Cardiac septum (tissue), 1 donor: ENCODE measurements at regions not wholly inside any gene's neighbourhood (a gene's known extent, or its start where the extent isn't known, plus 50 kb on each side); places are given as distances from the start of the nearest gene placed in this dataset.

Experiments used
- DNase-seq: peaks from one replicate; pipeline ENCODE4 v3.0.0-alpha.2; 2020; ENCODE audit warnings: low spot score
- intact Hi-C: fragments of 100-400 bp; cut with DNase I; formaldehyde crosslinking; loops from one replicate; pipeline ENCODE4 v1.14.0; 2022
- donor health status: DM: no; HTN: no; CAD: no.

DNA sequence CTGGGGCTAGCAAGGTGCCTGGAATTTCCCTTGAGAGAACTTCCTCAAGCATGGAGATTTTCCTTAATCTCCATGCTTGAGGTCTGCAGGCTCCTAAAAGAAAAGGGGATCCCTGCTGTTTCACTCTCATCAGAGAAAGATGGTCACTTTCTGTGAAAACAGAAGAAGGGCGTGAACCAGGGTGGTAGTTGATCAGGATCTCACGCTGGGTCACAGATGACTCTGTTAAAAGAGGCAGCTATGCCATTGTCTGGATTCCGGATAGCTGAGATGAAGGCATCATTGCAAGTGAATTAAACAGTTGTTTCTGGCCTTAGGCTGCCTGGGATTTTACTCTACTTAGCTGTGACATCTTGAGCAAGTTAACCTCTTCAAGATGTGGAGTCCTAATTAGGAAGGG lies 525.9 kb downstream of the TYW1 start:
- no peak for DNase-seq
- intact Hi-C loops: no loop called here

DNA sequence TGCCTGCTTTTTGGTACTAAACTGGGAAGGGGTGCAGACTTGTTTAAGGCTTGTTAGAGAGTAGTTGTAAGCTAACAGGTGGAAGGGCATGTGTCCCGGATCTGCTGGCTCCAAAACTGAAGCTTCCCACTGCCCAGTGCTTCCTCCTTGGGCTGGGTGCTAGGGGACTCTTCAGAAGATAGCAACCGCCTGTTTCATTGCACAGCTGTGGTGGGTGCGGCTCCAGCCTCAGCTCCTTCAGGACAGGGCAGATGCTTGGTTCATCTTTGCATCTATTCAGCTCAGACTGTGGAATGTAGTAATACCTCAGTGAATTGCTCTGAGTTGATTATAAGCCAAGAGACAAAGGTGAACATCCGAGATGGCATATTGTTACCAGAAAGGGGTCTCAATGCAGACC lies 527.1 kb downstream of the TYW1 start:
- intact Hi-C loops: no loop called here
- no peak for DNase-seq

DNA sequence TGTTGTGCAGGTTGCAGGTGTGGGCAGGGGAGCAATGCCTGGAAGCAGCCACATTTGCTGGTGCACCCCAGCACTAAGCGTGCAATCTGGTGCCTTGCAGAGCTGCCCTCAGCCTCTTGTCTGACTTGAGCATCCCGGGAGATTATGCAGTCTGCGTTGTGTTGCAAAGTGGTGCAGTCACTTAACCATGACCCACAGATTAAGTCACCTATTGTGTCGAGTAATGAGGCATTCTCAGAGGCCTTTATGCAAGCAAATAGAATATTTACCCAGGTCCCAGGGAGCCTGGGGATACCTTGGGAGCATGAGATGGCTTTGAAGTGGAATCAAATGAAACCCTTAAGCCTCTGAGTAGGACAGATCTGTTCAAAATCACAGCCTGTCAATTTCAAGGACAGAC lies 529.0 kb downstream of the TYW1 start:
- intact Hi-C loops: no loop called here
- DNase-seq: no peak

GRCh38 chr7:67535241-67535989 lies 538.8 kb downstream of the TYW1 start:
- intact Hi-C loops: no loop called here
- DNase-seq: no peak

- intact Hi-C loops: no loop called here
- DNase-seq: no peak
Observed at GRCh38 chr7:67542916-67543315, 546.3 kb downstream of the TYW1 start.

DNA sequence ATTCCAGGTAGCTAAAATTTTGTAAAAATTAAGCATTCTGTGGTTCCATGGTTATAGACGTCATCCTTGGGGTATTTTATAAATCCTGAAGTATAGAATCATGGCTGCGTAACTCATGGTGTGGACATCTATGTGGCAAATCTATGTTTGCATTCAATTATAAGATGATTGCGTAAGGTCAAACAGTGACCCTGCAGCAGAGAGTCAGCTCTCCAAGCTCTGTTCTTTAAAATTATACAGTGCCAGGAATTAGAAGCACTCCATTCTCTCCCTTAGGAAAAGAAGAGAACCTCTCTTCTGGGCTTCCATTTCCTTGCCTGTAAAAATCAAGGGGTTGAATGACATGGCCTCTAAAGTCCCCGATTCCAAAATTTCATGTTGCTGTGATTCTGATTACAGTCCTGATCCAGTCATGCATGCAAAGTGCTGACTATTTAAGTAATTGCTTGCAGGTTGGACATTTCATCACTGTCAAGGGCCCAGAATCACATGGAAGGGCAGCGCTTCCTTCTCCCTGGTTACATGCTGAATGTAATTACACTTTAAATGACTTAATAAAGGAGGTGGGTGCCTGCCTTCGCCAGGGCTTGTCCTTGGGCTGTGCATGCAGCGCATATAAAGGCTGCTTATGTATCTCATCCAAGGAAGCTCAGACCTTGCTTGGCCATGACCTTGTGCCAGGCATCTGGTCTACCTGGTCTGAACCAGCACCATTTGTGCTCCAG lies 550.7 kb downstream of the TYW1 start:
- intact Hi-C loops: no loop called here

DNA sequence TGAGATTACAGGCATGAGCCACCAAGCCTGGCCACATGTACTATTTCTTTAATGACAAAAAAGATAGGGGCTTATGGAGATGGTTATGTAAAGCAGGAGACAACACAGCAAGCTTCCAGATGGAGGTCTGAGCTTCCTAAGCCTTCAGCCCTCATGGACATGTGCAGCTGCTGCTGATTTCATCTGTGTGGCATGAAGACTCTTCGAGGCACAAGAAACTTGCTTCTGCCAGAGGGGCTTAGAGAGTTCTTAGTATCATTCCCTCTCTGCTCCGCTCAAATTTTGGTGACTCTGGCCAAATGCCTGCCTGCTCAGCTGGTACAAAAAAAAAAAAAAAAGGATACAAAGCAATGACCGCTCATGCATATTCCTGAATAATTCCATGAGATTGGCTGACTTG lies 552.5 kb downstream of the TYW1 start:
- DNase-seq: no peak
- intact Hi-C loops: no loop called here

More for the DNA sequence above, 550.7 kb downstream of the TYW1 start:
- DNase-seq: no peak

DNA sequence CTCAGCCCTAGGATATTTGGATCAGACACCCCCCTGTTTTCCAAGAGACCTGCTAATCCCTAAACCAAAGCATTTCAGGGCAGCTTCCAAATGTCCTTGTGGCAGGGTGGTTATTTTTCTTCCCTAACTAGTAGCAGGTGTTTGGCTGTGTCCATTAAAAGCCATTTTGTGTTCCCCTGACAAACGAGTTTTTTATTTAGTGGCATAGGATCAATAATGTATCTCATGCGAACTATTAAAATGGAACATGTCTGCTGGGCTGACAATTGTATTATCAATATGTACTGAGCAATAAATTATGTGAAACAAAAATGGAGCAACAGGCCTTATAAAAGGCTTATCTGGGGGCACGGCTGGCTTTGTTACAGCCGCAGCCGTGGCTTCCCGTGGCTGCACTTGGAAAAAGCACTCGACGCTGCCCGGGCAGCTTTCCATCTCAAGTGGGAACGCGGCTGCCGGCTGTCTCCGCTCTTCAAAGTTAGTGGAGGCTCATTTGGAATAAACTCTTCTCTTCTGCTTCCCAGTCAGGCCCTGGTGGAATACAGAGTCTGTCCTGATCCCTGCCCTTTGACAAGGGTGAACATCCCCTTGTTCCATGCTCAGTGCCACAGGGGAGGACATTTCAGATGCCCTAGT lies 554.3 kb downstream of the TYW1 start:
- no peak for DNase-seq
- intact Hi-C loops: no loop called here

DNA sequence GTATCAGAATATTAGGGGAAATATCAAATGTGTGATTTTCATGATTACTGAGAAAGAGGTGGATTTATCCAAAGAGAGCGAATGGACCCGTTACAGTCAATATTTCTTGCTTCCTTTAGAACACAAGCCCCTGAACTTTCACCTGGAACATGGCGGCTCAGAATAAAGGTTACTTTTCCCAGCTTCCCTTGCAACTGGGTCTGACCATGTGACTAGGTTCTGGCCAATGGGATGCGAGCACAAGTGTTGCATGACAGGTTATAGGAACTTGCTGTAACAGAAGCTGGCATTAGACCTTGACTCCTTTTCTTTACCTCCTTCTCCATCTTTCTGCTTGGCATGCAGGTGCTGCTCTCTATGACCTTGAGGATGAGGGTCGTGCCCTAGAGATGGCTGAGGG lies 556.1 kb downstream of the TYW1 start:
- no peak for DNase-seq
- intact Hi-C loops: no loop called here

DNA sequence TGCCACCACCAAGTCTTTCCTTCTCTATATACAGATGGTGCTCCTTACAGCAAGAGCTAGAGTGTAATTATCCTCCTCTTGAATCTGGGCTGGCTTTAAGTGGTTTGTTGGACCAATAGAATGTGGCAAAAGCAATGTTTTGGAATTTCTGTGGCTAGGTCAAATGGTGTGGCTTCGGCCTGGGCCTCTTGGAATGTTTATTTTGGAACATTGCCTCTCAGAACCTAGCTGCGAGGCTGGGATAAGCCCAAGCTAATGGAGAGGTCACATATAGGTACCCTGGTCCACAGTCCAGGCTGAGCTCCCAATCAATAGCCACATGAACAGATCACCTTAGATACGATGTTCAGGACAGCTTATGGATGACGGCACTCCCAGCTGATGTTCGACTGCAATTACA lies 556.7 kb downstream of the TYW1 start:
- intact Hi-C loops: no loop called here
- DNase-seq: no peak

DNA sequence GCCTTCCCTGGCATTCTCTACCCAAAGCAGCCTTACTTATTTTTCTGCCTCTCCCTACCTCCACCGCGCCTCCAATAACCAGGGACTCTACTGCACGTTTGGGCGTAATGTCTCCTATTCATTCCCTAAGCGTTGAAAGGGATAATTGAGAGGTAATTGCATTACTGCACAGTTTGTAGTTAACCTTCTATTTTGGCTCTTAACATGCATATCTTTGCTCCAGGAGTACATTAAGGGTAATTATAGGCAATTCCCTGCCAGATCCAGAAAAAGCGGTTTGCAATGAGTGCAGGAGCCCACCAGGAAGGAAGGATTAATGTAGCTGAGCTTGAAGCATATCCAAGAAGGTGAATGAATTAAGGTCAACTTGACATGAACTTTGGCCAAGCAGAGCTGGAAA lies 558.4 kb downstream of the TYW1 start:
- intact Hi-C loops: no loop called here

DNA sequence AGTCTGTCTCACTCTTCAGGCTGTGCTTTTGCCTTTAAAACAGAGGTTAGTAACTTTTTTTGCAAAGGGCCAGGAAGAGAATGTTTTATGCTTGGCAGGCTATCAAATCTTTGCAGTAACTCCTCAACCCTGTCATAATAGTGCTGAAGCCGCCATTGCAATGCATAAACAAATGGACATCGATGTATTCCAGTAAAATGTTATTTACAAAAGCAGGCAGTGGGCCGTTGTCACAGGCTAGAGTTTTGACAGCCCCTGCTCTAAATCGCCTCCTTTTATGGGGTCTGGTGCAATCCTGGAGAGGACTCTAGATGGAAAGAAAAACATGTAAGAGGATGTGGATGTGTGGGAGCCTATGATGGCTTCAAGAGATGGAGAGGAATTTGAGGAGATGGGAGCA lies 568.3 kb downstream of the TYW1 start:
- DNase-seq: no peak
- intact Hi-C loops: no loop called here

More for the DNA sequence above, 558.4 kb downstream of the TYW1 start:
- no peak for DNase-seq

GRCh38 chr7:67566101-67566500 lies 569.5 kb downstream of the TYW1 start:
- intact Hi-C loops: no loop called here
- no peak for DNase-seq

- intact Hi-C loops: no loop called here
- no peak for DNase-seq
Observed at GRCh38 chr7:67571026-67571545, 574.5 kb downstream of the TYW1 start.

DNA sequence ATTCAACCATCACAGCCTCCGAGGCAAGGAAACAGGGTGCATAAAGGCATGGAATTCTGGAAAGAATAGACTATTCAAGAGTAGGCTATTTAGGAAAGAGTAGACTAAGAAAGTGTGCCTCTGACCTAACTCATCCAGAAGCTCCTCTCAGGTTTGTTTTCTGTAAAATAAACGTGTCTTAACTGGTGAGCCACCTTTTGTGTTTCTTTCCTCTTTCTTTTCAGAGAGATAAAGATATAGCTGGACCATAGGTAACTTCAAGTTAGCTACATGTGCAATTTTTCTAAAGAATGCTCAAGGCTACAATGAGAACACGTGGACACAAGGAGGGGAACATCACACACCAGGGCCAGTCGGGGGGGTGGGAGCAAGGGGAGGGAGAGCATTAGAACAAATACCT lies 577.0 kb downstream of the TYW1 start:
- DNase-seq: no peak
- intact Hi-C loops: no loop called here

DNA sequence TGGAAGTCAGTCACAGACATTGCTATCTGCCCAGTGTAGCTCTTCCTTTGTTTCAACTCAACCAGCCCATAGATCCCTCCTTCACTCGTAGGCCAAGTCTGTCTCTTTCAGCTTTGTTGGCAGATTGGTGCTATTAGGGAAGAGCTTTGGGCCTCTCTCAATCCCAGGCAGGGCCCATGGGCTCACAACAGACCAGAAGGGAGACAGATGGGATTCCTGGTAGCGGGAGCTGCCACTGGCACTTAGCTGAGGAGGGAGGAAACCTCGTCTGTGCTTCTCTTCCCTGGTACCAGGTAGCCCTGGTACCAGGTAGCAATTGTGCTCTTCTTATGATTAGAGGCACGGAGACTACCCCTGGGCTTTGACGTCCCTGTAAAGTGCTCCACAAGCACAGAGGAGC lies 592.0 kb downstream of the TYW1 start:
- intact Hi-C loops: no loop called here
- no peak for DNase-seq

DNA sequence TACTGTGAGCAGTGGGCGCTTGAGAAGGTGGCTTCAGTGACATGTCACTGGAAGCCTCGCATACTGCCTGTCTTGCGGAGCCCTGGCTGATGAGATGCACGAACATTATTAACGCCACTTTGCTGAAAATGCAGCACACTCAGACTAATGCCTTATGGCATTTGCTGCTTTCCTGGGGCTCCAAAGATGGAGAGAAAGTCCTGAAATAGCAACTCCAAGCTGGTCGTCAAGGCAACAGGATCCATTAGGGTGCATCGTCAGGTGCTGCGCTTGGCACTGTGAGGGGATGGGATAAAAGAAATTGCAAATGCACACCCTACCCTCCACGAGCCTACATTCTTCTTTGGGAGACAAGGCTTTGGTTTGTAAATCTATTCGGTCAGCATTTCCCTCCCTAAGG lies 592.5 kb downstream of the TYW1 start:
- peak; percentile 24 for DNase-seq

DNA sequence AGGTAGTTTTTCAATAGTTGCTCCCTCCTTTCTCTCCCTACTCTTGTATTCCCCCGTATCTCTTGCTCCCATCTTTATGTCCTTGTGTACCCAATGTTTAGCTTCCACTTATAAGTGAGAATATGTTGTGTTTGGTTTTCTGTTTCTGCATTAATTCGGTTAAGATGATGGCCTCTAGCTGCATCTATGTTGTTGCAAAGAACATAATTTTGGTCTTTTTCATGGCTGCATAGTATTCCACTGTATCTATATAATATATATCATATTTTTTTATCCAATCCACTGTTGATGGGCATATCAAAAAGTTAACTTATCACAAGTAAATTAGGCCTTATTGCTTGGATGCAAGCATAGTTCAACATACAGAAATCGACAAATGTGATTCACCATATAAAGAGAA lies 594.0 kb downstream of the TYW1 start:
- DNase-seq: no peak
- intact Hi-C loops: no loop called here

More for the DNA sequence above, 592.5 kb downstream of the TYW1 start:
- intact Hi-C loops: no loop called here

DNA sequence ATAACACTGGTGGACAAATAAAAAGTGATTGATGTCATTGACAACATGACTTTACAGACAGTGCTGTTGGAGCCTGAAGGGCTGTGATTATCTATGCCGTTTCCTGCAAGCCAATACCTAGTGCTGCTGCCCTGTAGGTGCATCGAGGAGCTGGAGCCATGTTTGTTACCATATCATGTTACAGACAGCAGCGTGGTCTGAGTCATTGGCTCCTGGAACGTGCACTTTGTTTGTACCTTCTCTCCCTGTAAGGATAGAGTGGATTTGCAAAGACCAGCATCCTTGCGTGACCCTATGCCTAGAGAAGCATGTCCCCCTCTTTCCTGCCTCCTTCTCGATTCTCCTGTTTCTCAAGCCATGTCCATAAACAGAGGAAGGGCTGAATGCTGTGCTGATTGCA lies 597.2 kb downstream of the TYW1 start:
- peak; percentile 29 for DNase-seq
- intact Hi-C loops: no loop called here

- peak; percentile 53 for DNase-seq
- intact Hi-C loops: no loop called here
Observed at GRCh38 chr7:67595431-67596180, 599.0 kb downstream of the TYW1 start.
